HCT116 (cell line): ENCODE measurements at regions not wholly inside any gene's neighbourhood (a gene's known extent, or its start where the extent isn't known, plus 50 kb on each side); places are given as distances from the start of the nearest gene placed in this dataset.

Experiments
- ATAC-seq: fragments of 200-7000 bp; cut with Tn5 transposase; 2 replicates; pipeline ENCODE4 v1.9.1; 2020; ENCODE audit warnings: mild to moderate bottlenecking, moderate library complexity
- BruUV-seq: library from RNA; stranded (reverse); fragments of 400-500 nt; replicated peaks from 2 replicates; lab custom pipeline; 2021; lab: Mats Ljungman, UMichigan
- CTCF ChIA-PET: fragments of 300-600 bp; sonication (Branson Sonifier 250); formaldehyde crosslinking; loops from one replicate; lab custom pipeline; 2021; ENCODE audit warnings: antibody characterized with exemption; lab: Charles Lee
- POLR2A ChIA-PET: fragments of 300-600, 350-600 bp; sonication (Branson Sonifier 250); formaldehyde crosslinking; loops from one replicate; lab custom pipeline; 2021; ENCODE audit warnings: antibody characterized with exemption; lab: Charles Lee
- RAD21 ChIA-PET, 2 experiments: fragments of 300-600 bp; sonication (Branson Sonifier 250); formaldehyde crosslinking; loops; one replicate each; lab custom pipeline; 2023; ENCODE audit warnings: low total read pairs in 2 of 2; ENCODE audit not compliant: uncharacterized antibody in 2 of 2, unreplicated experiment in 2 of 2, low non-redundant PET in 1 of 2; lab: Charles Lee
- DNase-seq: peaks from one replicate; pipeline ENCODE4 v3.0.0-alpha.2; 2010; ENCODE audit warnings: low read depth, low spot score
- H2AFZ ChIP-seq: fragments of 200-600 bp; shearing (Covaris generic), sonication (generic); 2 replicates; pipeline ENCODE4 v1.6.1; 2017; ENCODE audit warnings: low read depth, mixed run types, mixed read lengths, antibody characterized with exemption, low read length; ENCODE audit not compliant: poor library complexity, severe bottlenecking
- H3K27ac ChIP-seq: 2 replicates; pipeline ENCODE4 v1.5.1; 2012; ENCODE audit warnings: low read depth, low read length
- H3K27me3 ChIP-seq: fragments of 200-600 bp; sonication (generic); 2 replicates; pipeline ENCODE4 v1.6.1; 2016; ENCODE audit warnings: mixed run types, low read length, mixed read lengths; ENCODE audit not compliant: insufficient read depth
- H3K36me3 ChIP-seq, 2 experiments: fragments of 200-500 bp in 1 of 2; fragments of 200-600 bp in 1 of 2; sonication (Bioruptor generic) in 1 of 2; sonication (generic) in 1 of 2; 2 replicates each; pipeline versions ENCODE4 v1.5.1 to v1.6.1; 2014 to 2016; ENCODE audit warnings: low read length in 2 of 2, inconsistent platforms in 1 of 2, mixed read lengths in 1 of 2, mixed run types in 1 of 2; ENCODE audit not compliant: insufficient read depth in 2 of 2, control insufficient read depth in 1 of 2
- H3K4me1 ChIP-seq, 2 experiments: fragments of 200-600 bp in 1 of 2; sonication (generic) in 1 of 2; 2 replicates each; pipeline versions ENCODE4 v1.5.1 to v1.6.1; 2012 to 2017; ENCODE audit warnings: low read length in 2 of 2, inconsistent platforms in 1 of 2, mild to moderate bottlenecking in 1 of 2, mixed read lengths in 1 of 2, mixed run types in 1 of 2, moderate library complexity in 1 of 2; ENCODE audit not compliant: insufficient read depth in 2 of 2, control insufficient read depth in 1 of 2
- H3K4me2 ChIP-seq: fragments of 200-600 bp; sonication (generic); 2 replicates; pipeline ENCODE4 v1.6.1; 2017; ENCODE audit warnings: mixed run types, low read length, mixed read lengths
- H3K4me3 ChIP-seq, 2 experiments: fragments of 200-600 bp in 1 of 2; sonication (generic) in 1 of 2; replicated peaks in 1 of 2; 2 replicates each; pipeline ENCODE4 v1.5.1; 2011 to 2016; ENCODE audit warnings: low read length in 2 of 2, control low read depth in 1 of 2, low read depth in 1 of 2, mild to moderate bottlenecking in 1 of 2, mixed read lengths in 1 of 2, mixed run types in 1 of 2
- H3K79me2 ChIP-seq: fragments of 200-600 bp; sonication (generic); 2 replicates; pipeline ENCODE4 v1.6.1; 2017; ENCODE audit warnings: mild to moderate bottlenecking, mixed run types, low read length, moderate library complexity, mixed read lengths; ENCODE audit not compliant: insufficient read depth
- H3K9ac ChIP-seq: fragments of 200-600 bp; sonication (generic); 2 replicates; pipeline ENCODE4 v1.6.1; 2016; ENCODE audit warnings: low read length, mixed read lengths
- H3K9me2 ChIP-seq: fragments of 200-600 bp; sonication (generic), shearing (Covaris generic); 2 replicates; pipeline ENCODE4 v1.6.1; 2017; ENCODE audit warnings: mixed run types, mild to moderate bottlenecking, moderate library complexity; ENCODE audit not compliant: insufficient read depth
- H3K9me3 ChIP-seq, 2 experiments: fragments of 200-500 bp in 1 of 2; fragments of 200-600 bp in 1 of 2; sonication (Bioruptor generic) in 1 of 2; sonication (generic) in 1 of 2; 2 replicates each; pipeline ENCODE4 v1.6.1; 2014 to 2017; ENCODE audit warnings: low read length in 2 of 2, mixed read lengths in 2 of 2, inconsistent platforms in 1 of 2, low read depth in 1 of 2, mild to moderate bottlenecking in 1 of 2, mixed run types in 1 of 2, moderate library complexity in 1 of 2; ENCODE audit not compliant: control insufficient read depth in 1 of 2, insufficient read depth in 1 of 2
- H4K20me1 ChIP-seq: fragments of 200-600 bp; sonication (generic), shearing (Covaris generic); 2 replicates; pipeline ENCODE4 v1.6.1; 2017; ENCODE audit warnings: mixed run types, mild to moderate bottlenecking, moderate library complexity; ENCODE audit not compliant: insufficient read depth
- ATF3 ChIP-seq: IDR thresholded peaks from 2 replicates; pipeline ENCODE4 v1.6.1; 2012
- EGR1 ChIP-seq: IDR thresholded peaks from 2 replicates; pipeline ENCODE4 v1.6.1; 2012; ENCODE audit warnings: low read depth
- ELF1 ChIP-seq: IDR thresholded peaks from 2 replicates; pipeline ENCODE4 v1.6.1; 2012; ENCODE audit warnings: low read depth, borderline replicate concordance
- EZH2 ChIP-seq: fragments of 200-600 bp; sonication (generic); IDR thresholded peaks from 2 replicates; pipeline ENCODE4 v1.6.1; 2017; ENCODE audit warnings: antibody characterized with exemption, mixed run types
- EZH2phosphoT487 ChIP-seq: fragments of 200-600 bp; IDR thresholded peaks from 2 replicates; pipeline ENCODE4 v1.6.1; 2018; ENCODE audit warnings: antibody characterized with exemption, borderline replicate concordance
- POLR2A ChIP-seq: IDR thresholded peaks from 2 replicates; pipeline ENCODE4 v1.7.0; 2011; ENCODE audit warnings: borderline replicate concordance; ENCODE audit not compliant: insufficient read depth, insufficient read length; ENCODE audit errors: extremely low read depth
- POLR2AphosphoS5 ChIP-seq: IDR thresholded peaks from 2 replicates; pipeline ENCODE4 v1.6.1; 2011; ENCODE audit warnings: mild to moderate bottlenecking, low read depth, low read length, moderate library complexity
- RAD21 ChIP-seq: IDR thresholded peaks from 2 replicates; pipeline ENCODE4 v1.6.1; 2012; ENCODE audit warnings: low read depth, mild to moderate bottlenecking
- REST ChIP-seq: IDR thresholded peaks from 2 replicates; pipeline ENCODE4 v1.6.1; 2012; ENCODE audit warnings: low read depth
- SP1 ChIP-seq: IDR thresholded peaks from 2 replicates; pipeline ENCODE4 v1.6.1; 2012; ENCODE audit warnings: low read depth
- SRF ChIP-seq: IDR thresholded peaks from 2 replicates; pipeline ENCODE4 v1.6.1; 2012; ENCODE audit warnings: low read depth
- TCF7L2 ChIP-seq: IDR thresholded peaks from 2 replicates; pipeline ENCODE4 v1.7.0; 2011; ENCODE audit warnings: borderline replicate concordance, inconsistent platforms; ENCODE audit not compliant: insufficient read depth, insufficient read length; ENCODE audit errors: extremely low read depth
- ZBTB33 ChIP-seq: IDR thresholded peaks from 2 replicates; pipeline ENCODE4 v1.6.1; 2011; ENCODE audit warnings: mild to moderate bottlenecking, low read length, moderate library complexity; ENCODE audit not compliant: insufficient replicate concordance; ENCODE audit errors: extremely low read depth
- ZFX ChIP-seq: fragments of 450-650 bp; IDR thresholded peaks from 2 replicates; pipeline ENCODE4 v1.6.1; 2017
- ZNF274 ChIP-seq: fragments of 200-500 bp; sonication (Bioruptor generic); IDR thresholded peaks from 2 replicates; pipeline ENCODE4 v1.6.1; 2014; ENCODE audit warnings: mild to moderate bottlenecking, low read depth, low read length, inconsistent platforms
- intact Hi-C: fragments of 100-400 bp; cut with micrococcal nuclease; formaldehyde crosslinking; loops from 2 replicates; pipeline ENCODE4 v1.10.0; 2022

GRCh38 chr14:99040052-99040451, 231.9 kb downstream of the BCL11B start:
- intact Hi-C loops: no loop called here
- ATAC-seq: no peak
- Histone ChIP-seq H3K4me1 (peaks cover 10 to 13% of the 10 kb centered on the region in 2 experiments), H3K4me3 (no peak overlapping the region), H3K9me3 (no peaks in the 10 kb centered on the region), H3K9ac (no peak overlapping the region)
- DNase-seq: no peak
- no TSS peak for BruUV-seq
- no peak for TF ChIP-seq ELF1
- no peak for TF ChIP-seq EZH2phosphoT487
- no peak for TF ChIP-seq RAD21
- TF ChIP-seq ATF3: no peak
- no peak for TF ChIP-seq ZFX
- TF ChIP-seq EZH2: no peak
- no peak for TF ChIP-seq TCF7L2
- no peak for TF ChIP-seq POLR2AphosphoS5
- TF ChIP-seq POLR2A: no peak
- TF ChIP-seq REST: no peak
- no peak for TF ChIP-seq EGR1
- TF ChIP-seq ZBTB33: no peak
- TF ChIP-seq SP1: no peak
- TF ChIP-seq SRF: no peak
- no peak for TF ChIP-seq ZNF274
- TF ChIP-seq, all 23 proteins: peak for 0
- RAD21 ChIA-PET: no interaction called here
- Histone ChIP-seq H3K79me2 (no peaks in the 10 kb centered on the region), H3K27me3 (no peaks in the 10 kb centered on the region), H3K4me2 (no peak overlapping the region), H3K36me3 (no peaks in the 10 kb centered on the region), H3K9me2 (no peaks in the 10 kb centered on the region), H4K20me1 (no peaks in the 10 kb centered on the region), H2AFZ (no peak overlapping the region), H3K27ac (no peak overlapping the region)
- POLR2A ChIA-PET: no interaction called here
- CTCF ChIA-PET: no interaction called here
